ENCODE measurements at regions not wholly inside any gene's neighbourhood (a gene's known extent, or its start where the extent isn't known, plus 50 kb on each side); places are given as distances from the start of the nearest gene placed in this dataset.
"Not testable (repeated sequence)": the region's sequence is repeated elsewhere in the genome, so short reads cannot be mapped to it uniquely, and the experiment has no call there.

GRCh38 chr10:131532291-131532690, 220.8 kb upstream of the TCERG1L start:
- no peak for DNase-seq

GRCh38 chr10:131532745-131533341, 221.3 kb upstream of the TCERG1L start:
- DNase-seq: no peak

- DNase-seq: no peak
Observed at GRCh38 chr10:131533846-131534526, 222.5 kb upstream of the TCERG1L start.

- DNase-seq: no peak
Observed at GRCh38 chr10:131534836-131535235, 223.3 kb upstream of the TCERG1L start.

GRCh38 chr10:131536676-131537075, 225.2 kb upstream of the TCERG1L start:
- DNase-seq: no peak

GRCh38 chr10:131537281-131537680, 225.8 kb upstream of the TCERG1L start:
- DNase-seq: no peak

GRCh38 chr10:131544495-131544894, 233.0 kb upstream of the TCERG1L start:
- no peak for DNase-seq

- DNase-seq: no peak
Observed at GRCh38 chr10:131546086-131546810, 234.7 kb upstream of the TCERG1L start.

- DNase-seq: no peak
Observed at GRCh38 chr10:131547129-131547799, 235.7 kb upstream of the TCERG1L start.

- no peak for DNase-seq
Observed at GRCh38 chr10:131548176-131548575, 236.7 kb upstream of the TCERG1L start.

- no peak for DNase-seq
Observed at GRCh38 chr10:131549116-131549515, 237.6 kb upstream of the TCERG1L start.

GRCh38 chr10:131553121-131553520, 241.6 kb upstream of the TCERG1L start:
- DNase-seq: no peak

- DNase-seq: no peak
Observed at GRCh38 chr10:131553581-131553980, 242.1 kb upstream of the TCERG1L start.

GRCh38 chr10:131554821-131555220, 243.3 kb upstream of the TCERG1L start:
- DNase-seq: no peak

- no peak for DNase-seq
Observed at GRCh38 chr10:131555406-131555805, 243.9 kb upstream of the TCERG1L start.

GRCh38 chr10:131556061-131556896, 244.8 kb upstream of the TCERG1L start:
- DNase-seq: no peak

GRCh38 chr10:131556897-131557495, 245.5 kb upstream of the TCERG1L start:
- no peak for DNase-seq

- DNase-seq: not testable (repeated sequence)
Observed at GRCh38 chr10:131557956-131558355, 246.4 kb upstream of the TCERG1L start.

GRCh38 chr10:131559450-131559911, 248.0 kb upstream of the TCERG1L start:
- no peak for DNase-seq

- DNase-seq: no peak
Observed at GRCh38 chr10:131560166-131560565, 248.6 kb upstream of the TCERG1L start.

- no peak for DNase-seq
Observed at GRCh38 chr10:131560706-131561355, 249.3 kb upstream of the TCERG1L start.

Measured in renal pelvis (tissue), 1 donor.